ENCODE measurements at regions not wholly inside any gene's neighbourhood (a gene's known extent, or its start where the extent isn't known, plus 50 kb on each side); places are given as distances from the start of the nearest gene placed in this dataset.
"Not testable (repeated sequence)": the region's sequence is repeated elsewhere in the genome, so short reads cannot be mapped to it uniquely, and the experiment has no call there.

- Mint-ChIP-seq H3K9me3 (peaks cover 0 to 11% (median 3%) of the 10 kb centered on the region in 3 donors), H3K36me3 (no peaks in the 10 kb centered on the region), H3K27ac (no peak overlapping the region), H3K4me1 (no peaks in the 10 kb centered on the region), H3K27me3 (no peaks in the 10 kb centered on the region), H3K4me3 (no peak overlapping the region)
Measured at GRCh38 chr4:19241895-19242294, 1009.8 kb upstream of the SLIT2 start.

DNA sequence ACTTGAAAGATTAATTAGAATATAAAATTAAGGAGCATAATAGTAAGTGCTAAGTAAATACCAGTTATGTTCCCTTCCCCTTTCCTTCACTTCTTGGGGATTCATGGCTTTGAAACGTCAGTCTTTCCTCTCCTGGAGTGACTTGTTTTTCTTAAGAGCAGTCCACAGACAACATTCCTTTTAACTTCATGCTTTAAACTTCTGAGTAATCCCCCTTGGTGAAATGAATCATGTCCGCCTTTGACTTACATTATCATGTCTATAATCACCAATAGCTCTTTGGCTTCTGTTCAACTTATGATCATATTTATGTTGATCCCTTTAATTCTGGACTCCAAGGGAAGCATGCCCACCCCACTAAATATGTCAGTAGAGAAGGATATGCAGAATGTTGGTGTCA lies 1012.1 kb upstream of the SLIT2 start:
- Mint-ChIP-seq H3K4me3 (no peak overlapping the region), H3K27ac (no peak overlapping the region), H3K4me1 (no peaks in the 10 kb centered on the region)

GRCh38 chr4:19236473-19236872 lies 1015.2 kb upstream of the SLIT2 start:
- Mint-ChIP-seq H3K4me3 (no peak overlapping the region), H3K4me1 (no peaks in the 10 kb centered on the region), H3K27me3 (no peaks in the 10 kb centered on the region), H3K9me3 (peaks cover 0 to 8% (median 0%) of the 10 kb centered on the region in 3 donors), H3K36me3 (no peaks in the 10 kb centered on the region), H3K27ac (no peak overlapping the region)

More for the DNA sequence above, 1012.1 kb upstream of the SLIT2 start:
- Mint-ChIP-seq H3K36me3 (no peaks in the 10 kb centered on the region), H3K9me3 (peaks cover 0 to 8% (median 0%) of the 10 kb centered on the region in 3 donors), H3K27me3 (no peaks in the 10 kb centered on the region)

DNA sequence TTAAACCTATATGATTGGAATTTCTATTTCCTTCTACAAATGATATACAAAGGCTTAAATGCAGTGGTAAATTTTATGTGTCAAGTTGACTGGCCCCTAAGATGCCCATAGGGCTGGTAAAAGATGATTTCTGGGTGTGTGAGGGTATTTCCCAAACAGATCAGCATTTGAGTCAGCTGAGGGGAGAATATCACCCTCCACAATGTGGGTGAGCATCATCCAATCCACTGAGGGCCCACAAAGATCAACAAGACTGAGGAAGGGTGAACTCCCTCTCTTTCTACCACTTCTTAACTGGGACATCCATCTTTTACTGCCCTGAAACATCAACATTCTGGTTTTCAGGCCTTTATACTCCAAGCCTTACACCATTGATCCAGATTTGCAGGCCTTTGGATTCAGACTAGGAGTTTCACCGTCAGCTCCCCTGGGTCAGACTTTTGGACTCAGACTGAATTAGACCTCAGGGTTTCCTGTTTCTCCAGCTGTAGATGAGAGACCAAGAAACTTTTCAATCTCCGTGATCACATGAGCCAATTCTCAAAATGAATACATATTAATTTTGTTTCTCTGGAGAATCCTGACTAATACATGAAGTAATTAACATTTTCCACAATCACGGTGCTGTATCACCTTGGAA lies 1020.7 kb upstream of the SLIT2 start:
- Mint-ChIP-seq H3K4me1 (no peaks in the 10 kb centered on the region), H3K27me3 (no peaks in the 10 kb centered on the region), H3K9me3 (no peaks in the 10 kb centered on the region), H3K4me3 (no peak overlapping the region), H3K36me3 (no peaks in the 10 kb centered on the region), H3K27ac (no peak overlapping the region)

- no peak overlapping the region for H3K4me3 Mint-ChIP-seq
- H3K4me1 Mint-ChIP-seq = no peaks in the 10 kb centered on the region
- H3K27ac Mint-ChIP-seq = no peak overlapping the region
- no peaks in the 10 kb centered on the region for H3K36me3 Mint-ChIP-seq
- H3K9me3 Mint-ChIP-seq = no peaks in the 10 kb centered on the region
- H3K27me3 Mint-ChIP-seq = no peaks in the 10 kb centered on the region
Measured at GRCh38 chr4:19227701-19228100, 1024.0 kb upstream of the SLIT2 start.

GRCh38 chr4:19224820-19225219 lies 1026.9 kb upstream of the SLIT2 start:
- H3K4me1 Mint-ChIP-seq = no peaks in the 10 kb centered on the region
- no peaks in the 10 kb centered on the region for H3K27me3 Mint-ChIP-seq
- no peaks in the 10 kb centered on the region for H3K9me3 Mint-ChIP-seq
- H3K4me3 Mint-ChIP-seq = no peak overlapping the region
- H3K36me3 Mint-ChIP-seq = no peaks in the 10 kb centered on the region
- no peak overlapping the region for H3K27ac Mint-ChIP-seq

DNA sequence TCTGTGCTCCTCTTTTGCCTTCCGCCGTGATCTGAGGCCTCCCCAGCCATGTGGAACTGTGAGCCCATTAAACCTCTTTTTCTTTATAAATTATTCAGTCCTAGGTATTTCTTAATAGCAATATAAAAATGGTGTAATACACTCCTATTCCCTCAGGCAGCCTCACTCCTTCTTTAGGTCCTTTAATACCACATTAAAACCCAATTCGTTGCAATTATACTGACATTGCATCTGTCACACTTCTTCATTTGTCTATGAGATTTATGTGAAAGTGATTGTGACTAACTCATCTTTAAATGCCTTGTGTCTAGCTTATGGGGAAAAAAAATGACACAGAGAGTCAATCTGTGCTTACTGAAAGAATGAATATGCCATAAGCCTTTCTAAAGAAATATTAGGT lies 1035.2 kb upstream of the SLIT2 start:
- Mint-ChIP-seq H3K9me3 (peaks cover 0 to 2% (median 0%) of the 10 kb centered on the region in 3 donors), H3K27me3 (no peaks in the 10 kb centered on the region), H3K27ac (no peak overlapping the region), H3K4me3 (no peak overlapping the region), H3K36me3 (no peaks in the 10 kb centered on the region), H3K4me1 (no peaks in the 10 kb centered on the region)

DNA sequence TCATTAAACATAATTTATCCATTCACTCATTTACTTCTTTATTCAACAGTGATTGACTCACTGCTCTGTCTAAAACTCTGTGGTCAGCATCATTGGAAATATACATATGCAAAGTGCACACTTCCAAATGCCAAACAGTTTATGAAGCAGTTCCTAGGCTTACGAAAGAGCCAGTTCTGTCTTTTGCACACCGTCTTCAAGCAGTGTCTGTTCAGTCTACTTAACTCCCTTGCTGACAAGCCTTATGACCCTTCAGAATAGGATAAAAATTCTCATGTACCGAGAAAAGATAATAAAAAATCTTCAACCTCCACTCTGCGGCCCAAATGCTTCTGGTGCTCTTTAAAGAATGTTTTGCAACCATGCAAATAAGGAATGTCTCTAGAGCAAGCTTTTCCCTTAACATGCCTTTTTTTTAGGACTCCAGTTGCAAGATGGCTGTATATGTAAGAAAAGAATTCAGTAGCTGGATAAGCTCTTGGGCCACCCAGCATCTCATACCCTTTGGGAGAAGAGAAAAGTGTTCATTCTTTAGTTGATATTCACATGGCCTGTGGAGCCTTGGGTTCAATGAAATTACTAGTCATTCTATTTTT lies 1037.0 kb upstream of the SLIT2 start:
- H3K4me1 Mint-ChIP-seq = no peaks in the 10 kb centered on the region
- H3K27ac Mint-ChIP-seq = no peak overlapping the region
- H3K27me3 Mint-ChIP-seq = no peaks in the 10 kb centered on the region
- peaks cover 0 to 12% (median 4%) of the 10 kb centered on the region in 3 donors for H3K9me3 Mint-ChIP-seq
- H3K4me3 Mint-ChIP-seq = no peak overlapping the region
- H3K36me3 Mint-ChIP-seq = no peaks in the 10 kb centered on the region

GRCh38 chr4:19213388-19213787 lies 1038.3 kb upstream of the SLIT2 start:
- H3K4me1 Mint-ChIP-seq = no peaks in the 10 kb centered on the region
- peaks cover 0 to 12% (median 4%) of the 10 kb centered on the region in 3 donors for H3K9me3 Mint-ChIP-seq
- H3K36me3 Mint-ChIP-seq = no peaks in the 10 kb centered on the region

DNA sequence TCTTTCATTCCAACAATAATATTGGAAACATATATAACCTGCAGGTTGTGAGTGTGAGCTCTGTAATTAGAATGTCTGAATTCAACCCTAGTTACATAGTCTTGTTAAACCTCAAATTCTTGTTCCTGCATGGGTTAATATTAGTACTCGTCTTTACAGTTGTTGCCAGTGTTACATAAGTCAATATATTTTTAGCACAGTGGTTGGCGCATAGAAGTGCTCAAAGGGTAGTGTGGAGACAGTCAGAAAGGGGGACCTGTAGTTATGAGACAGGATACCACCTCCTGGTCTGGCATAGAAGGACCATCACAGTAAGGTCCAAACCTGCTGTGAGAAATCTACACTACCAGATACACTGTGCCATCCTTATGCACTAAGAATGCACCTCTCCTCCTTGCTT lies 1045.9 kb upstream of the SLIT2 start:
- no peaks in the 10 kb centered on the region for H3K4me1 Mint-ChIP-seq
- no peaks in the 10 kb centered on the region for H3K27me3 Mint-ChIP-seq
- H3K27ac Mint-ChIP-seq = no peak overlapping the region
- H3K9me3 Mint-ChIP-seq = peaks cover 0 to 10% (median 7%) of the 10 kb centered on the region in 3 donors
- H3K36me3 Mint-ChIP-seq = no peaks in the 10 kb centered on the region
- no peak overlapping the region for H3K4me3 Mint-ChIP-seq

More at GRCh38 chr4:19213388-19213787, 1038.3 kb upstream of the SLIT2 start:
- Mint-ChIP-seq H3K27ac (no peak overlapping the region), H3K4me3 (no peak overlapping the region), H3K27me3 (no peaks in the 10 kb centered on the region)

DNA sequence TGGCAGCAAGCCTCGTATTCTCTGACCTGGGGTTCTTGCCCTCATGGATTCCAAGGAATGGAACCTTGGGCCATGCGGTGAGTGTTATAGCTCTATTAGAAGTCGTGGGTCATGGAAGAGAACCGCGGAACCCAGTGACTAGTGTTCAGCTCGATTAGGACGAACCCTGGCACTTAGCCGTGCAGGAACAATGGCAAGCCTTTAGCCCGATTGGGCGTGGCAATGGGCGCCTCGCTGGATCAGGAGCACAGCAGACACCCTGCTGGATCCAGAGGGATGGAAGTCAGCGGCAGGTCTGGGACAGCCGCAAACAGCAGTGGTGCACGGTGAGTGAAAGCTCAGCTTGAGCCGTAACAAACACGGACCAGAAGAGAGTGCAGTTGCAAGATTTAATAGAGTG lies 1053.9 kb upstream of the SLIT2 start:
- not testable (repeated sequence) for H3K27ac Mint-ChIP-seq, H3K4me1 Mint-ChIP-seq, H3K9me3 Mint-ChIP-seq, H3K27me3 Mint-ChIP-seq, H3K36me3 Mint-ChIP-seq, H3K4me3 Mint-ChIP-seq

GRCh38 chr4:19195696-19196095 lies 1056.0 kb upstream of the SLIT2 start:
- Mint-ChIP-seq H3K4me1 (no peaks in the 10 kb centered on the region), H3K27me3 (no peaks in the 10 kb centered on the region), H3K4me3 (no peak overlapping the region), H3K36me3 (no peaks in the 10 kb centered on the region), H3K9me3 (peaks cover 0 to 5% (median 4%) of the 10 kb centered on the region in 3 donors), H3K27ac (no peak overlapping the region)

GRCh38 chr4:19194672-19195071 lies 1057.0 kb upstream of the SLIT2 start:
- no peak overlapping the region for H3K27ac Mint-ChIP-seq
- no peaks in the 10 kb centered on the region for H3K4me1 Mint-ChIP-seq

DNA sequence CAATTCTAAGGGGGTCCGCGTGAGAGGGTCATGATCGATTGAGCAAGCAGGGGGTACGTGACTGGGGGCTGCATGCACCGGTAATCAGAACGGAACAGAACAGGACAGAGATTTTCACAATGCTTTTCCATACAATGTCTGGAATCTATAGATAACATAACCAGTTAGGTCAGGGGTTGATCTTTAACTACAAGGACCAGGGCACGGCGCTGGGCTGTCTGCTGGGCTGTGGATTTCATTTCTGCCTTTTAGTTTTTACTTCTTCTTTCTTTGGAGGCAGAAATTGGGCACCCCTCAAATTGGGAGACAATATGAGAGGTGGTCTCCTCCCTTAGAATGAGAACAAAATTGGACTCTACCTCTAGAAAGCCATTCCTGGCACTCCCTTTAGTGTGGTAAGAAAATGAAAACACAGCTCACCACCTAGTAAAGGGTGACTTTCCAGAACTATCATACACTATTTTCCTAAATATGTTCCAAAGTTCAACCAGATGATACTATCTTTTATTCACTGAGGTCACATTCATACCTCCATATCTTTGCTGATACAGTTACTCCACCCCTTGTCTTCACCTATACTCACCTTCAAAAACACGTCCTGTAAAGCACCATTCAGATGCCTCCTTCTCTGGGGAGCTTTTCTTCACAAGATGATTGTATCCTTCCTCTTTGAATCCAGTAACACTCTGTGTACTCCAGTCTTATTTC lies 1058.3 kb upstream of the SLIT2 start:
- Mint-ChIP-seq H3K4me1 (no peaks in the 10 kb centered on the region), H3K36me3 (no peaks in the 10 kb centered on the region), H3K27ac (no peak overlapping the region), H3K9me3 (peaks cover 0 to 5% (median 4%) of the 10 kb centered on the region in 3 donors), H3K27me3 (no peaks in the 10 kb centered on the region), H3K4me3 (no peak overlapping the region)

More at GRCh38 chr4:19194672-19195071, 1057.0 kb upstream of the SLIT2 start:
- H3K27me3 Mint-ChIP-seq = no peaks in the 10 kb centered on the region
- no peaks in the 10 kb centered on the region for H3K36me3 Mint-ChIP-seq
- H3K4me3 Mint-ChIP-seq = no peak overlapping the region
- H3K9me3 Mint-ChIP-seq = peaks cover 0 to 5% (median 4%) of the 10 kb centered on the region in 3 donors

GRCh38 chr4:19191979-19192650 lies 1059.6 kb upstream of the SLIT2 start:
- Mint-ChIP-seq H3K36me3 (no peaks in the 10 kb centered on the region), H3K27me3 (no peaks in the 10 kb centered on the region), H3K4me3 (no peak overlapping the region), H3K9me3 (peaks cover 0 to 7% (median 5%) of the 10 kb centered on the region in 3 donors), H3K4me1 (no peaks in the 10 kb centered on the region), H3K27ac (no peak overlapping the region)

Measured in IgD-negative memory B cell (primary cell).